ENCODE measurements at regions not wholly inside any gene's neighbourhood (a gene's known extent, or its start where the extent isn't known, plus 50 kb on each side); places are given as distances from the start of the nearest gene placed in this dataset.

- TF ChIP-seq POLR2A (IDR thresholded peaks at IDR 0.05): no peak
- TF ChIP-seq, protein P1, sequence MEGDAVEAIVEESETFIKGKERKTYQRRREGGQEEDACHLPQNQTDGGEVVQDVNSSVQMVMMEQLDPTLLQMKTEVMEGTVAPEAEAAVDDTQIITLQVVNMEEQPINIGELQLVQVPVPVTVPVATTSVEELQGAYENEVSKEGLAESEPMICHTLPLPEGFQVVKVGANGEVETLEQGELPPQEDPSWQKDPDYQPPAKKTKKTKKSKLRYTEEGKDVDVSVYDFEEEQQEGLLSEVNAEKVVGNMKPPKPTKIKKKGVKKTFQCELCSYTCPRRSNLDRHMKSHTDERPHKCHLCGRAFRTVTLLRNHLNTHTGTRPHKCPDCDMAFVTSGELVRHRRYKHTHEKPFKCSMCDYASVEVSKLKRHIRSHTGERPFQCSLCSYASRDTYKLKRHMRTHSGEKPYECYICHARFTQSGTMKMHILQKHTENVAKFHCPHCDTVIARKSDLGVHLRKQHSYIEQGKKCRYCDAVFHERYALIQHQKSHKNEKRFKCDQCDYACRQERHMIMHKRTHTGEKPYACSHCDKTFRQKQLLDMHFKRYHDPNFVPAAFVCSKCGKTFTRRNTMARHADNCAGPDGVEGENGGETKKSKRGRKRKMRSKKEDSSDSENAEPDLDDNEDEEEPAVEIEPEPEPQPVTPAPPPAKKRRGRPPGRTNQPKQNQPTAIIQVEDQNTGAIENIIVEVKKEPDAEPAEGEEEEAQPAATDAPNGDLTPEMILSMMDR (IDR thresholded peaks at IDR 0.05): no peak
- no peak for TF ChIP-seq EP300 (IDR thresholded peaks at IDR 0.05)
- no peak for TF ChIP-seq POLR2AphosphoS5 (IDR thresholded peaks at IDR 0.05)
Observed at GRCh38 chr5:3143382-3143781, 391.9 kb upstream of the IRX2 start.
